ENCODE measurements at regions not wholly inside any gene's neighbourhood (a gene's known extent, or its start where the extent isn't known, plus 50 kb on each side); places are given as distances from the start of the nearest gene placed in this dataset.

GRCh38 chr14:71618047-71618446 is 314.2 kb upstream of the RGS6 start:
- TF ChIP-seq CTCF (conservative IDR thresholded peaks at IDR 0.05), result no peak

DNA sequence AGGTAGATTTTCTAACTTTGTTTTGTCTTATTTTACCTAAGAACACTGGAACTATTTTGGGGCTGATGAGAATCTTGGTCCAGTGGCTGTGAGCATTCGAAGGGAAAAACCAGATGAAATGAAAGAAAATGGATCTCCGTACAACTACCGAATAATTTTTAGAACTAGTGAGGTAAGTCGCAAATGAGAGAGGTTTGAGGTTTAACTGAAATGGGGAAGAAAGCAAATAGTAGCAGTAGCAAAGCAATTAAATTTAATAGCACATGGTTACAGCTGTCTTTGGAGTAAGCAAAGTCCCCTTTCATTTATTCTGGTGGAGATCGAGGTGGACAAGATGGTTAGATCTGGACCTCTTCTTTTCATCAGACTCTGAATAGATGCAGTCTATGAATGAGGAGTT is 313.5 kb upstream of the RGS6 start:
- H3K27ac ChIP-seq, result no peak overlapping the region
- TF ChIP-seq CTCF (conservative IDR thresholded peaks at IDR 0.05), result no peak

More at GRCh38 chr14:71618047-71618446, 314.2 kb upstream of the RGS6 start:
- no peak overlapping the region for H3K27ac ChIP-seq

DNA sequence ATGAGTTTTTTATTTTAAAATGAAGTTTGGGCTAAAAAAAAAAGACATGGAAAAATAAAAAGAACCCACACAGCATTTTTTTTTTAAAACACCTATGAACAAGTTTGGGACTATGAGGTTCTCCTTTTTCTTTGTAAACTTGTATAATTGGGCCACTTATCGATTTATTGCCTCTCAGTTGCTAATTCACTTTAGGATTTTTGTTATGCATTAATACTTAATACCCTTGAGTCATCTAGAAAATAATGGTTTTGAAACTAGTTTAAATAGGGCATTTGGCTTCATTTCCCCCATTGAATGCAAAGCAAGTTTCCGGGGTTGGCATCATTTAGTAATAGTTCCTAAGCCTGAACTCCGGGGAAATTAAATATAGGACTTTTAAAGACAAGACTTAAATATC is 312.8 kb upstream of the RGS6 start:
- no peak for TF ChIP-seq CTCF (conservative IDR thresholded peaks at IDR 0.05)
- no peak overlapping the region for H3K27ac ChIP-seq

DNA sequence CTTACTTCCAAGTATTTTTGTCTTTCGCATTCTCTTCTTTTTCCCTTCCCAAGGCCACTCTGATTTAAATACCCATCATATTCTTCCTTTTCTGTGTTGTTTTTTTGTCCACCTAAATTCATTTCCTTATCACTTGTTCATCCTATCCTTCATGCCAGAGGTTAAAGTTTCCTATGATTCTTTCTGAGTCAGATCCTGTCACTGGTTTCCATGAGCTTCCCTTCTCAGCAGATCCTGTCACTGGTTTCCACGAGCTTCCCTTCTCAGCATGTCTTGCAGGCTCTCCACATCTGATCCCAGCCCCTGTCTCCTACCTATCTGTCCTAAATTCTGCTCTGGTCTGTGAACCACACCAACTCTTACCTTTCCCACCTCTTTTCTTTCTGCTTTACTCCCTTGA is 311.8 kb upstream of the RGS6 start:
- no peak overlapping the region for H3K27ac ChIP-seq
- TF ChIP-seq CTCF (conservative IDR thresholded peaks at IDR 0.05), result no peak

- TF ChIP-seq CTCF (conservative IDR thresholded peaks at IDR 0.05), result no peak
- no peak overlapping the region for H3K27ac ChIP-seq
These were observed 311.0 kb upstream of the RGS6 start for GRCh38 chr14:71621276-71621675.

- no peak for TF ChIP-seq CTCF (conservative IDR thresholded peaks at IDR 0.05)
- H3K27ac ChIP-seq, result no peak overlapping the region
These were observed 310.1 kb upstream of the RGS6 start for GRCh38 chr14:71621980-71622605.

- no peak for TF ChIP-seq CTCF (conservative IDR thresholded peaks at IDR 0.05)
These were observed 308.3 kb upstream of the RGS6 start for GRCh38 chr14:71623939-71624338.

More at GRCh38 chr14:71623939-71624338, 308.3 kb upstream of the RGS6 start:
- no peak overlapping the region for H3K27ac ChIP-seq
